Loucy (cell line): ENCODE measurements at regions not wholly inside any gene's neighbourhood (a gene's known extent, or its start where the extent isn't known, plus 50 kb on each side); places are given as distances from the start of the nearest gene placed in this dataset.

ENCODE experiments used
- EZH2phosphoT487 ChIP-seq: fragments of 200-600 bp; IDR thresholded peaks from 2 replicates; pipeline ENCODE4 v1.6.1; 2018; ENCODE audit warnings: antibody characterized with exemption, mild to moderate bottlenecking, moderate library complexity, borderline replicate concordance
- TF ChIP-seq, protein P1 (sequence below): fragments of 200-600 bp; sonication (generic); conservative IDR thresholded peaks from 2 replicates; pipeline ENCODE4 v1.5.1; 2014; ENCODE audit warnings: mild to moderate bottlenecking, antibody characterized with exemption, low read length

DNA sequence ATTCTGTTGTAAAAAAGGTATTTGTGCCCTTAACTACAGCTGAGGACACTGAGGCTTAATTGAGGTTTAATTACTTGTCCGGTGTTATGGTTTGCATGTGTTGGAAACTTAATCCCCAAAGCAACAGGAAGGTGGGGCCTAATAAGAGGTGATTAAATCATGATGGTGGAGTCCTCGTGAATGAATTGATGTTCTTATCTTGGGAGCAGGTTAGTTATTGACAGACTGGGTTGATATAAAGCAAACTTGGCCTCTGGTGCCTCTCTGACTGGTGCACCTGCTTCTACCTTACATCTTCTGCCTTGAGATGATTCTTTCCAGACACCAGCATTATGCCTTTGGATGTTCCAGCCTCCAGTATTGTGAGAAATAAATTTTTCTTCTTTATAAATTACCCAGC is 306.5 kb upstream of the HS3ST5 start:
- TF ChIP-seq, protein P1, sequence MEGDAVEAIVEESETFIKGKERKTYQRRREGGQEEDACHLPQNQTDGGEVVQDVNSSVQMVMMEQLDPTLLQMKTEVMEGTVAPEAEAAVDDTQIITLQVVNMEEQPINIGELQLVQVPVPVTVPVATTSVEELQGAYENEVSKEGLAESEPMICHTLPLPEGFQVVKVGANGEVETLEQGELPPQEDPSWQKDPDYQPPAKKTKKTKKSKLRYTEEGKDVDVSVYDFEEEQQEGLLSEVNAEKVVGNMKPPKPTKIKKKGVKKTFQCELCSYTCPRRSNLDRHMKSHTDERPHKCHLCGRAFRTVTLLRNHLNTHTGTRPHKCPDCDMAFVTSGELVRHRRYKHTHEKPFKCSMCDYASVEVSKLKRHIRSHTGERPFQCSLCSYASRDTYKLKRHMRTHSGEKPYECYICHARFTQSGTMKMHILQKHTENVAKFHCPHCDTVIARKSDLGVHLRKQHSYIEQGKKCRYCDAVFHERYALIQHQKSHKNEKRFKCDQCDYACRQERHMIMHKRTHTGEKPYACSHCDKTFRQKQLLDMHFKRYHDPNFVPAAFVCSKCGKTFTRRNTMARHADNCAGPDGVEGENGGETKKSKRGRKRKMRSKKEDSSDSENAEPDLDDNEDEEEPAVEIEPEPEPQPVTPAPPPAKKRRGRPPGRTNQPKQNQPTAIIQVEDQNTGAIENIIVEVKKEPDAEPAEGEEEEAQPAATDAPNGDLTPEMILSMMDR = no peak
- TF ChIP-seq EZH2phosphoT487 = no peak
